H9 (cell line): ENCODE measurements at regions not wholly inside any gene's neighbourhood (a gene's known extent, or its start where the extent isn't known, plus 50 kb on each side); places are given as distances from the start of the nearest gene placed in this dataset.

Experiments
- DNase-seq: peaks from one replicate; pipeline ENCODE4 v3.0.0-alpha.2; 2017
- H2AFZ ChIP-seq: one replicate; pipeline ENCODE4 v1.6.1; 2013; ENCODE audit warnings: mild to moderate bottlenecking, low read length, control low read depth, moderate library complexity
- H2AK5ac ChIP-seq: 2 replicates; pipeline ENCODE4 v1.6.1; 2013; ENCODE audit warnings: low read length, control low read depth, mixed read lengths; ENCODE audit not compliant: insufficient read length
- H2BK120ac ChIP-seq: one replicate; pipeline ENCODE4 v1.6.1; 2013; ENCODE audit warnings: low read depth, mild to moderate bottlenecking, low read length, control low read depth, inconsistent platforms; ENCODE audit not compliant: poor library complexity, severe bottlenecking
- H2BK12ac ChIP-seq: 2 replicates; pipeline ENCODE4 v1.6.1; 2013; ENCODE audit warnings: low read length, control low read depth, mixed read lengths, low read depth; ENCODE audit not compliant: insufficient read length
- H2BK15ac ChIP-seq: 2 replicates; pipeline ENCODE4 v1.6.1; 2013; ENCODE audit warnings: low read depth, low read length, control low read depth
- H2BK20ac ChIP-seq: one replicate; pipeline ENCODE4 v1.6.1; 2013; ENCODE audit warnings: low read depth, mild to moderate bottlenecking, low read length, control low read depth, inconsistent platforms; ENCODE audit not compliant: poor library complexity, severe bottlenecking
- H2BK5ac ChIP-seq: 2 replicates; pipeline ENCODE4 v1.6.1; 2013; ENCODE audit warnings: low read length, control low read depth, mixed read lengths; ENCODE audit not compliant: insufficient read length
- H3K14ac ChIP-seq: 2 replicates; pipeline ENCODE4 v1.6.1; 2013; ENCODE audit warnings: low read length, control low read depth; ENCODE audit not compliant: insufficient read depth
- H3K18ac ChIP-seq: 2 replicates; pipeline ENCODE4 v1.6.1; 2013; ENCODE audit warnings: low read depth, mild to moderate bottlenecking, mixed read lengths, low read length, control low read depth; ENCODE audit not compliant: insufficient read length
- H3K23ac ChIP-seq: 2 replicates; pipeline ENCODE4 v1.6.1; 2013; ENCODE audit warnings: low read length, control low read depth, mixed read lengths, low read depth; ENCODE audit not compliant: insufficient read length
- H3K23me2 ChIP-seq: 2 replicates; pipeline ENCODE4 v1.6.1; 2013; ENCODE audit warnings: low read depth, mild to moderate bottlenecking, mixed read lengths, low read length, control low read depth; ENCODE audit not compliant: insufficient read length, poor library complexity, severe bottlenecking
- H3K27ac ChIP-seq: 2 replicates; pipeline ENCODE4 v1.5.1; 2013; ENCODE audit warnings: low read length, control low read depth, mixed read lengths, low read depth; ENCODE audit not compliant: insufficient read length
- H3K27me3 ChIP-seq: 2 replicates; pipeline ENCODE4 v1.6.1; 2013; ENCODE audit warnings: low read length, control low read depth, inconsistent platforms; ENCODE audit not compliant: insufficient read depth
- H3K4ac ChIP-seq: 2 replicates; pipeline ENCODE4 v1.6.1; 2013; ENCODE audit warnings: low read depth, mild to moderate bottlenecking, control low read depth, inconsistent platforms, low read length, moderate library complexity
- H3K4me1 ChIP-seq: 2 replicates; pipeline ENCODE4 v1.6.1; 2013; ENCODE audit warnings: low read length, control low read depth, inconsistent platforms; ENCODE audit not compliant: insufficient read depth
- H3K4me2 ChIP-seq: 2 replicates; pipeline ENCODE4 v1.6.1; 2013; ENCODE audit warnings: low read length, control low read depth, mixed read lengths; ENCODE audit not compliant: insufficient read length, insufficient read depth
- H3K56ac ChIP-seq: 2 replicates; pipeline ENCODE4 v1.6.1; 2013; ENCODE audit warnings: low read depth, mild to moderate bottlenecking, mixed read lengths, low read length, control low read depth; ENCODE audit not compliant: insufficient read length
- H3K79me1 ChIP-seq: 2 replicates; pipeline ENCODE4 v1.6.1; 2013; ENCODE audit warnings: low read depth, mild to moderate bottlenecking, moderate library complexity, low read length, control low read depth, inconsistent platforms; ENCODE audit not compliant: insufficient read depth, poor library complexity, severe bottlenecking
- H3K79me2 ChIP-seq: 2 replicates; pipeline ENCODE4 v1.6.1; 2013; ENCODE audit warnings: low read length, control low read depth, inconsistent platforms; ENCODE audit not compliant: insufficient read depth
- H3K9ac ChIP-seq: 2 replicates; pipeline ENCODE4 v1.6.1; 2013; ENCODE audit warnings: low read length, control low read depth, mixed read lengths; ENCODE audit not compliant: insufficient read length; ENCODE audit errors: extremely low read depth
- H3K9me3 ChIP-seq: one replicate; pipeline ENCODE4 v1.6.1; 2013; ENCODE audit warnings: low read depth, low read length, inconsistent platforms; ENCODE audit not compliant: control insufficient read depth
- H3T11ph ChIP-seq: one replicate; pipeline ENCODE4 v1.6.1; 2013; ENCODE audit warnings: mild to moderate bottlenecking, low read length, control low read depth, inconsistent platforms
- H4K20me1 ChIP-seq: one replicate; pipeline ENCODE4 v1.6.1; 2013; ENCODE audit not compliant: control insufficient read depth, insufficient read length, insufficient read depth
- H4K5ac ChIP-seq: 2 replicates; pipeline ENCODE4 v1.6.1; 2013; ENCODE audit warnings: low read depth, mild to moderate bottlenecking, mixed read lengths, low read length, control low read depth; ENCODE audit not compliant: insufficient read length
- H4K8ac ChIP-seq: replicated peaks from 2 replicates; pipeline ENCODE4 v1.6.1; 2013; ENCODE audit warnings: low read length, control low read depth, mixed read lengths, low read depth; ENCODE audit not compliant: insufficient read length
- H4K91ac ChIP-seq: 2 replicates; pipeline ENCODE4 v1.6.1; 2013; ENCODE audit warnings: low read depth, mild to moderate bottlenecking, moderate library complexity, mixed read lengths, low read length, control low read depth; ENCODE audit not compliant: insufficient read length
- H3K27ac Mint-ChIP-seq, 3 experiments: 2 replicates in 2 of 3; 3 replicates in 1 of 3; pipeline ENCODE4 v1.8.0; 2020 to 2021; ENCODE audit warnings: mixed read lengths in 3 of 3, mild to moderate bottlenecking in 1 of 3, moderate library complexity in 1 of 3
- H3K27me3 Mint-ChIP-seq: 2 replicates; pipeline ENCODE4 v1.8.0; 2021; ENCODE audit warnings: low read depth, mild to moderate bottlenecking, moderate library complexity, mixed read lengths
- H3K36me3 Mint-ChIP-seq, 3 experiments: 2 replicates in 2 of 3; 3 replicates in 1 of 3; pipeline ENCODE4 v1.8.0; 2020 to 2021; ENCODE audit warnings: low read depth in 3 of 3, mixed read lengths in 3 of 3; ENCODE audit not compliant: insufficient read depth in 1 of 3
- H3K4me1 Mint-ChIP-seq, 2 experiments: 2 replicates each; pipeline ENCODE4 v1.8.0; 2020; ENCODE audit warnings: mixed read lengths in 2 of 2
- H3K4me3 Mint-ChIP-seq, 2 experiments: 2 replicates in 1 of 2; 3 replicates in 1 of 2; pipeline ENCODE4 v1.8.0; 2020 to 2021; ENCODE audit warnings: mild to moderate bottlenecking in 2 of 2, mixed read lengths in 2 of 2, moderate library complexity in 1 of 2
- H3K9me3 Mint-ChIP-seq, 2 experiments: 2 replicates in 1 of 2; 3 replicates in 1 of 2; pipeline ENCODE4 v1.8.0; 2020; ENCODE audit warnings: mild to moderate bottlenecking in 2 of 2, mixed read lengths in 2 of 2, moderate library complexity in 1 of 2
- CTCF ChIP-seq: fragments of 200-600 bp; sonication (generic); conservative IDR thresholded peaks from 3 replicates; pipeline ENCODE4 v1.8.0; 2021; ENCODE audit warnings: antibody characterized with exemption, mild to moderate bottlenecking
- WGBS: extraction: QIAGEN DNeasy Blood & Tissue Kit; methylation state at CpG from one replicate; pipeline ENCODE4 v1.1.7; 2013; ENCODE audit warnings: missing lambda C conversion rate, low lambda C conversion rate, mixed read lengths; ENCODE audit not compliant: insufficient read length; ENCODE audit errors: extremely low coverage; 5-methylcytosine and 5-hydroxymethylcytosine counted together

- Histone ChIP-seq H2AFZ (no peak overlapping the region), H3K4me2 (no peak overlapping the region), H2BK20ac (no peak overlapping the region), H3K79me1 (no peaks in the 10 kb centered on the region), H3K9me3 (no peaks in the 10 kb centered on the region), H3K23me2 (no peaks in the 10 kb centered on the region), H3K18ac (no peak overlapping the region), H2BK15ac (no peak overlapping the region), H3K23ac (no peak overlapping the region), H3T11ph (no peak overlapping the region), H2AK5ac (no peak overlapping the region), H4K8ac (no peak overlapping the region), H3K27ac (no peak overlapping the region), H4K91ac (no peak overlapping the region), H4K5ac (no peak overlapping the region), H3K4me1 (no peaks in the 10 kb centered on the region), H3K56ac (no peak overlapping the region), H3K27me3 (no peaks in the 10 kb centered on the region), H2BK12ac (no peak overlapping the region), H3K4ac (no peak overlapping the region), H3K79me2 (no peaks in the 10 kb centered on the region), H3K9ac (no peak overlapping the region), H3K14ac (no peak overlapping the region), H4K20me1 (no peaks in the 10 kb centered on the region), H2BK5ac (no peak overlapping the region), H2BK120ac (no peak overlapping the region)
- Mint-ChIP-seq H3K27ac (no peak overlapping the region), H3K4me1 (peaks cover 0 to 4% of the 10 kb centered on the region in 2 experiments; a peak in 1 of 4 replicates), H3K9me3 (no peaks in the 10 kb centered on the region), H3K27me3 (no peaks in the 10 kb centered on the region), H3K4me3 (no peak overlapping the region), H3K36me3 (no peaks in the 10 kb centered on the region)
- TF ChIP-seq CTCF = no peak
- no CpG with 5 or more reads among the region's 2 CpGs for WGBS
- DNase-seq = no peak
Measured at GRCh38 chr7:108972004-108972403, 402.3 kb downstream of the DNAJB9 start.
